GM18858 (cell line): ENCODE measurements at regions not wholly inside any gene's neighbourhood (a gene's known extent, or its start where the extent isn't known, plus 50 kb on each side); places are given as distances from the start of the nearest gene placed in this dataset.
A peak's percentile ranks its signal among the peaks of the same experiment; 100 is the strongest.

Experiments
- ATAC-seq: cut with Tn5 transposase; IDR thresholded peaks from one replicate; pipeline ENCODE4 v1.9.1; 2021; ENCODE audit not compliant: unreplicated experiment

- ATAC-seq = no peak
Measured at GRCh38 chr6:115728171-115728570, 332.5 kb downstream of the FRK start.

DNA sequence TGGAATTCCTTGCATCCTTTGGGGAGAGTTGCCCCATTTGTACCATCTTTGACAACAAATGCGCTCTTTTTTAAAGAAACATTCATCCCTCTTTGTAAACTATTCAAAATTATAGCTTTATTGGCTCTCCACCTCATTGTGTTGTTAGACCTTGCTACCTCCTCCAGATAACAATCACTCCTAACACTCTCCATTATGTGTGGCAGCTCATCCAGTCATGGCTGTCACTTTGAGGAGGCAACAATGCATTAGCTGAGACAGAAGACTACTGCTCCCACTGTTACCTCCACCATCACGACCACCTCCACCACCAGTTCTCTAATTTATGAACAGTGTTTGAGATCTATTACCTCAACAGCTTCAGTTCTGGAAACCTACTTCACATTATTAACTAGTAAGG is 339.1 kb downstream of the FRK start:
- ATAC-seq = no peak

DNA sequence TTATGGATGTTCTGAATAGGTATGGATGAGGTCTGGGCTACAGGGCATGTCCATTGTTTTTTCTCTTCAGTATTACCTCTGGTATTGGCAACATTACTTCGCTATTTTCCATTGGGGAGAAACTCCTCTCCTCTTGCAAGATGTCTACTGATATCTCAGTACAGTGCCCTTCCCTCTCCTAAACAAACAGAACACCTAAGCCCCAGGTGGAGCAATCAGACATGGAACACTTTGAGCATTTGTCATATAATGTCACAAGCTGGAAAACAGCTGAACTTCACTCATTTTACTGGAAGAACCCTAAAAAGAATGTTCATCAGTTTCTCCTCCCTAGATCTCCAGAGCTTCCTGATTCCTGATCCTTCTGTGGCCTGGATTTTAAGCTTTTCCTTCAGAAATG is 339.8 kb downstream of the FRK start:
- no peak for ATAC-seq

DNA sequence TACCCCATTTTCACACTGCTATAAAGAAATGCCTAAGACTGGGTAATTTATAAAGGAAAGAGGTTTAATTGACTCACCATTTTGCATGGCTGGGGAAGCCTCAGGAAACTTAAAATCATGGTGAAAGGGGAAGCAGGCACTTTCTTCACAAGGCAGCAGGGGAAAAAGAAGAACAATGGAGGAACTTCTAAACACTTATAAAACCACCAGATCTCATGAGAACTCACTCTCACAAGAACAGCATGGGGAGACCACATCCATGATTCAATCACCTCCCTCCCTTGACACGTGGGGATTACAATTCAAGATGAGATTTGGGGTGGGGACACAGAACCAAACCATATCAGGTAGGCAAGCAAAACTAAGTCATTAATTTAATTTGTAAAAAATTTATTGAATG is 343.2 kb downstream of the FRK start:
- peak; percentile 13 for ATAC-seq

DNA sequence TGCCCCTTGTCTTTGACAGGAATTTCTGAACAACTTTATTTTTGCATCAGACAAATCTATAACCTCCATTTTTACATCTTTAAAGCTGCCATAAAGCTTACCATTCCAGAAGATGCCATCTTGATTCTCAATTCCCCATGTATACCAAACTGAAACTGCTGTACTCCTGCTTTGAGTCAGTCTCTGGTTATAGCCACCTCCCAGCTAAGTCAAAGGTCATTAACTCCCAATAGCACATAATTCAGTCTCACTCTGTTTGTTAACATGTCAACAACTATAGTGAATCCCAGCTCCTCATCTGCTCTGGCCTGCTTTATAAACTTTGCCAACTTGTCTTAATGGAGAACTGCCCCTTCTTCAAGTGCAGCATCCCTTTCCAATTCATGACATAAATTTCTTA is 343.6 kb downstream of the FRK start:
- ATAC-seq = peak; percentile 99

- no peak for ATAC-seq
Measured at GRCh38 chr6:115712291-115712961, 348.3 kb downstream of the FRK start.

GRCh38 chr6:115708850-115709249 is 351.8 kb downstream of the FRK start:
- ATAC-seq = no peak

GRCh38 chr6:115706981-115707380 is 353.7 kb downstream of the FRK start:
- ATAC-seq = no peak

DNA sequence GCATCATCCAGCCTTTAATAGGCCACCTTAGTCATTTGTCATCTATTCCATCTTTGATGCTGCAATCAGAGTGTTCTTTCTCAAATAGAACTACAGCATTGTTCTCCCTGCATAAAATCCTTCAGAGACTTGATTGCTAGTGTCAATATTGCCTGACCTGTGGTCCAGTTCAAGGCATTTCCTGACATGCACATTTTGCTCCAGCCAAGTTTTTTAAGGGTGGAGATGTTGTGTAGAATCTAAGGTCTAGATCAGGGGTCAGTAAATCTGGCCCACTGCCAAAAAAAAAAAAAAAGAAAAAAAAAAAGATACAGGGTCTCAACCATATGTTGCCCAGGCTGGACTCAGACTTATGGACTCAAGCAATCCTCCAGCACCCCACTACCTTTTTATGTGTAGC is 354.4 kb downstream of the FRK start:
- no peak for ATAC-seq

GRCh38 chr6:115704028-115704427 is 356.7 kb downstream of the FRK start:
- no peak for ATAC-seq

- no peak for ATAC-seq
Measured at GRCh38 chr6:115691433-115691832, 369.3 kb downstream of the FRK start.

GRCh38 chr6:115690854-115691253 is 369.8 kb downstream of the FRK start:
- ATAC-seq = no peak

GRCh38 chr6:115681978-115682775 is 378.5 kb downstream of the FRK start:
- no peak for ATAC-seq

DNA sequence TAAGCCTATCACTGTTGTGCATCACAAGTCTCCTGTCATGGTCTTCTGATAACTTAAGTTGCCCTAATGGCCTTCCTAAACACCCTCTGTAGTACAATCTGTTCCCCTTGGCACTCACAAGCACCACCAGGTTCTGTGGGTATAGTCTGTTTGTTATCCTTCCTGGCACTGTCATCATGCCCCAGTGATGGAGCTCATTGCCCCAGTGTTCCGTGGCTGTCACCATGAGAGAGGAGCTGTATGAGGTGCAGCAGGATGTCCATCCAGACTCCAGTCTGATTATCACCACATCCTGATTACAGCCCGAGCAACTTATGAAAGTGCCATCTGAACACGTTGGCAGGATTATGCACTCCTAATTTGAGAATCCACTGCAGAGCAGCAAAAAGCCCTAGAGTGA is 380.1 kb downstream of the FRK start:
- no peak for ATAC-seq

DNA sequence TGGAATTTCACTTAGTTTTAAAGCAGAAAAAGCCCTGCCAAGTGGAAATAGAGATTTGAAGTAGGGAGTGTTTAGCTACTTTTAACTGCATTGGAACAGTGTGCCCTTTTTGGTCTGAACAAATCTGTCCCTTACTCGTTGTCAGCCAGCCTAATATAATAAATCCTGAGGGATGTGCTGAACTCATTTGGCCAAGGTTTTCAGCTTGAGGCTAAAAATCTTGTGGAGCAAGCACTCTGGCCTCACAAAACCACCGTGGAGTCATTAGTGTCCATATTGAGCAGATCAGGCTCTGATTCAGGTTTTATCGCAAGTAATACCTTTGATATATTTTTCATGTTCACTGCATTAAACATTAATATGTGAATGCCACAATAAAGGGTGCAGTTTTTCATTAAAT is 383.5 kb downstream of the FRK start:
- no peak for ATAC-seq

GRCh38 chr6:115675443-115675842 is 385.2 kb downstream of the FRK start:
- ATAC-seq = no peak

DNA sequence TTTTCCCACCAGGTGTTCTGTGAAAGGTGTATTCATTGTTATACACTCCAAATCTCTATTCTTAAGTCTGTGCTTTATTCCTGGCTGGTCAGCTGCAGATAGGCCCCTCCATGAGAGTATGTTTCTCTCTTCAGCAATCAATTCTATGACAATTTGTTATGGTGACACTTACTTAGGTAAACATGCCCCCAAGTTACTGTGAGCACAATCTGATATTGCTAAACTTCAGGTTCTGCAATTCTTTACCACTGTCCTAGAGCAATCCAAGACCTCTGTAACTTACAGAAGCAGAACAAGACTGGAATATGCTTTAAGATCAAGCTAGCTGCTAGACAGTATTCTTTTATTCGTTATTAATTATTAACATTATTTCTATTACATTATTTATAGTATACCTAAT is 391.9 kb downstream of the FRK start:
- no peak for ATAC-seq

DNA sequence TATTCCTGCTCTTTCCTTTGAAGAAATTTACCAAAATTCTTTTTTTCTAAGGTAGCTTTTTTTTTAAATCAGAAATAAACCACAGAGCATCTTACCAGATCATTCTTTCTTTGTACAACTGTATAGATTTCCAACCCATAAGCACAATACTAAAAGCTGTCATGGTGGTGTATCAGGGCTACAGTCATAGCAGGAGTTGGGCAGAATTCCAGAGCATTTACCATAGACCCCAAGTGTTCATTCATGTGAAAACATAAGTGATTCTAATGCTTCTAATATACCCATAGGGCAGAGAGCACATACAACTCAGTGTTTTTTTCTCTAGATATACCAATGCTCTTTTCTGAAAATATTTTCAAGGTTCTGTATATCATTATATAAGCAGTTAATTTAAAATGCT is 392.5 kb downstream of the FRK start:
- no peak for ATAC-seq

DNA sequence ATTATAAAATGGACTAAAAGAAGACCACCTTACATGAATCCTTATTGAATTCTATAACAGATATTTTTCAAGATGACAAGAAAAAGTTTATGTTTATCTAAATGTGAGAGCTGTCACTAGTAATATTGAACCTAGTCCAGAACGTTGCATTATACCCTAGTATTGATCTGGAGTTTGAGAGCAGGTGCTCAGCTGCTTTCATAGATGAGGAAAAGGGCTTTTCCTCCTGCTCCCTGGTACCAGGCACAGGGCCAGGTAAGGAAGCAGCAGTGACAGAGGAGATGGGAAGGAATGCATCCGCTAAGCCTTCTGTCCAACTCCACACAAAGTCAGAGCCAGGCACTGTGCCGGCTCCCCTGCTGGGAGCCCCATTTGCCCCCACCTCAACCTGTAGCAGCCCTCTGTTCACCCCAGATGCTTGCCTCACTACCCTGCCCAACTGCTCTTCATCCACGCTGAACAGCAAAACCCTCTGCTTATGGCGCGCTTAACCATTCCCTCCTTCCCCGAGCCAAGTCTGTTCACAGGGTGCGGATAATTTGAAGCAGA is 393.1 kb downstream of the FRK start:
- ATAC-seq = no peak

DNA sequence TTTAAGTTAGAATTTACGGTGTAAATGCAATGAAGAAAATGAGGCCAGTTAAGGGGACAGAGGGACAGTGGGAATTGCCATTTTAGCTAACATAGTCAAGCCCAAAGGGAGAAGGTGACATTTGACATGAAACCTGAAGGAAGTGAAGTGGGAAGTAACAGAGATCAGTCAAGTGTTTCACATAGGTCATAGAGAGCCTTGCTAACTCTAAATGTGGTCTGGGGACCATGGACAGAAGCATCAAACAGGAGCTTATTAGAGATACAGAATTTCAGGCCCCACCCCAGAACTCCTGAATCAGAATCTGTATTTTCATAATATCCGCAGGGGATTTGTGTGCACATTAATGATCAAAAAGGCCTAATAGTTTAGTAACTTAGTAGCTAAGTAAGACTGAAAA is 393.7 kb downstream of the FRK start:
- ATAC-seq = no peak

- no peak for ATAC-seq
Measured at GRCh38 chr6:115665310-115665709, 395.4 kb downstream of the FRK start.

- no peak for ATAC-seq
Measured at GRCh38 chr6:115663681-115664080, 397.0 kb downstream of the FRK start.
